IPS DF 6.9 (cell line): ENCODE measurements at regions not wholly inside any gene's neighbourhood (a gene's known extent, or its start where the extent isn't known, plus 50 kb on each side); places are given as distances from the start of the nearest gene placed in this dataset.
A peak's percentile ranks its signal among the peaks of the same experiment; 100 is the strongest.

Experiments used
- DNase-seq: peaks from one replicate; pipeline ENCODE4 v3.0.0-alpha.2; 2013; ENCODE audit warnings: low read depth, low spot score
- H3K27ac ChIP-seq: one replicate; pipeline ENCODE4 v1.5.1; 2013; ENCODE audit warnings: low read length, control low read depth
- H3K27me3 ChIP-seq: 2 replicates; pipeline ENCODE4 v1.6.1; 2013; ENCODE audit warnings: mild to moderate bottlenecking, low read length; ENCODE audit not compliant: control insufficient read depth, insufficient read depth
- H3K36me3 ChIP-seq: 2 replicates; pipeline ENCODE4 v1.6.1; 2013; ENCODE audit warnings: low read length; ENCODE audit not compliant: control insufficient read depth, insufficient read depth
- H3K4me1 ChIP-seq: 2 replicates; pipeline ENCODE4 v1.6.1; 2013; ENCODE audit warnings: low read length; ENCODE audit not compliant: control insufficient read depth, insufficient read depth
- H3K4me3 ChIP-seq: 2 replicates; pipeline ENCODE4 v1.5.1; 2013; ENCODE audit warnings: mild to moderate bottlenecking, low read length
- H3K9me3 ChIP-seq: 2 replicates; pipeline ENCODE4 v1.6.1; 2013; ENCODE audit warnings: low read length, inconsistent platforms; ENCODE audit not compliant: control insufficient read depth, insufficient read depth
- WGBS: extraction: QIAGEN DNeasy Blood & Tissue Kit; methylation state at CpG from one replicate; pipeline ENCODE4 v1.1.7; 2013; ENCODE audit warnings: mixed read lengths, missing lambda C conversion rate; ENCODE audit not compliant: insufficient read length, insufficient coverage; 5-methylcytosine and 5-hydroxymethylcytosine counted together

GRCh38 chr6:82088978-82089771 lies 158.4 kb downstream of the IBTK start:
- no peak for DNase-seq
- H3K4me1 ChIP-seq, result no peaks in the 10 kb centered on the region
- no peaks in the 10 kb centered on the region for H3K36me3 ChIP-seq
- H3K4me3 ChIP-seq, result no peak overlapping the region
- H3K9me3 ChIP-seq, result no peaks in the 10 kb centered on the region
- H3K27me3 ChIP-seq, result no peaks in the 10 kb centered on the region
- no peak overlapping the region for H3K27ac ChIP-seq
- no CpG with 5 or more reads among the region's 4 CpGs for WGBS

- Histone ChIP-seq H3K27ac (no peak overlapping the region), H3K27me3 (no peaks in the 10 kb centered on the region), H3K9me3 (no peaks in the 10 kb centered on the region), H3K36me3 (no peaks in the 10 kb centered on the region), H3K4me3 (no peak overlapping the region), H3K4me1 (no peaks in the 10 kb centered on the region)
- WGBS, result no CpG with 5 or more reads among the region's 2 CpGs
- no peak for DNase-seq
Measured at GRCh38 chr6:82086944-82087343, 160.6 kb downstream of the IBTK start.

- Histone ChIP-seq H3K27me3 (no peaks in the 10 kb centered on the region), H3K4me3 (no peak overlapping the region), H3K27ac (no peak overlapping the region), H3K9me3 (no peaks in the 10 kb centered on the region), H3K4me1 (no peaks in the 10 kb centered on the region), H3K36me3 (no peaks in the 10 kb centered on the region)
- WGBS, result no CpG with 5 or more reads among the region's 5 CpGs
- DNase-seq, result peak; percentile 4
Measured at GRCh38 chr6:82085701-82086100, 161.8 kb downstream of the IBTK start.

- no peaks in the 10 kb centered on the region for H3K4me1 ChIP-seq
- no peak overlapping the region for H3K4me3 ChIP-seq
- no peak for DNase-seq
- H3K27me3 ChIP-seq, result no peaks in the 10 kb centered on the region
- H3K9me3 ChIP-seq, result no peaks in the 10 kb centered on the region
- H3K36me3 ChIP-seq, result no peaks in the 10 kb centered on the region
- no CpG with 5 or more reads among the region's 2 CpGs for WGBS
- H3K27ac ChIP-seq, result no peak overlapping the region
Measured at GRCh38 chr6:82084324-82084920, 163.1 kb downstream of the IBTK start.

- DNase-seq, result no peak
- no CpG with 5 or more reads among the region's 1 CpG for WGBS
- no peak overlapping the region for H3K27ac ChIP-seq
Measured at GRCh38 chr6:82083646-82084045, 163.9 kb downstream of the IBTK start.

GRCh38 chr6:82080767-82081166 lies 166.8 kb downstream of the IBTK start:
- Histone ChIP-seq H3K4me1 (no peaks in the 10 kb centered on the region), H3K4me3 (no peak overlapping the region), H3K36me3 (no peaks in the 10 kb centered on the region), H3K27me3 (no peaks in the 10 kb centered on the region), H3K27ac (no peak overlapping the region), H3K9me3 (no peaks in the 10 kb centered on the region)
- DNase-seq, result no peak
- no CpG with 5 or more reads among the region's 1 CpG for WGBS

More at GRCh38 chr6:82083646-82084045, 163.9 kb downstream of the IBTK start:
- Histone ChIP-seq H3K27me3 (no peaks in the 10 kb centered on the region), H3K4me1 (no peaks in the 10 kb centered on the region), H3K9me3 (no peaks in the 10 kb centered on the region), H3K4me3 (no peak overlapping the region), H3K36me3 (no peaks in the 10 kb centered on the region)

GRCh38 chr6:82078286-82078908 lies 169.1 kb downstream of the IBTK start:
- WGBS, result no CpG with 5 or more reads among the region's 3 CpGs
- H3K27me3 ChIP-seq, result no peaks in the 10 kb centered on the region
- no peak for DNase-seq
- no peaks in the 10 kb centered on the region; the same call in 1 of the 2 replicates for H3K4me1 ChIP-seq
- H3K36me3 ChIP-seq, result no peaks in the 10 kb centered on the region
- H3K4me3 ChIP-seq, result no peak overlapping the region
- no peak overlapping the region for H3K27ac ChIP-seq
- no peaks in the 10 kb centered on the region for H3K9me3 ChIP-seq

- DNase-seq, result no peak
- no peak overlapping the region for H3K27ac ChIP-seq
- no CpG with 5 or more reads among the region's 1 CpG for WGBS
- H3K27me3 ChIP-seq, result no peaks in the 10 kb centered on the region
- no peaks in the 10 kb centered on the region; the same call in 1 of the 2 replicates for H3K4me1 ChIP-seq
- no peaks in the 10 kb centered on the region for H3K9me3 ChIP-seq
- no peaks in the 10 kb centered on the region for H3K36me3 ChIP-seq
- no peak overlapping the region for H3K4me3 ChIP-seq
Measured at GRCh38 chr6:82076916-82077315, 170.6 kb downstream of the IBTK start.

- no peak overlapping the region for H3K27ac ChIP-seq
- no peak for DNase-seq
- no peaks in the 10 kb centered on the region; the same call in 1 of the 2 replicates for H3K4me1 ChIP-seq
- no peaks in the 10 kb centered on the region for H3K9me3 ChIP-seq
- no peaks in the 10 kb centered on the region for H3K36me3 ChIP-seq
- no peaks in the 10 kb centered on the region for H3K27me3 ChIP-seq
- WGBS, result no CpG with 5 or more reads among the region's 2 CpGs
- H3K4me3 ChIP-seq, result no peak overlapping the region
Measured at GRCh38 chr6:82074556-82074955, 173.0 kb downstream of the IBTK start.

GRCh38 chr6:82073484-82073883 lies 174.1 kb downstream of the IBTK start:
- DNase-seq, result no peak
- Histone ChIP-seq H3K9me3 (no peaks in the 10 kb centered on the region), H3K27me3 (no peaks in the 10 kb centered on the region), H3K4me1 (no peaks in the 10 kb centered on the region; the same call in 1 of the 2 replicates), H3K27ac (no peak overlapping the region), H3K36me3 (no peaks in the 10 kb centered on the region), H3K4me3 (no peak overlapping the region)
- WGBS, result no CpG with 5 or more reads among the region's 5 CpGs
